Adrenal gland (tissue), 9 donors: ENCODE measurements at regions not wholly inside any gene's neighbourhood (a gene's known extent, or its start where the extent isn't known, plus 50 kb on each side); places are given as distances from the start of the nearest gene placed in this dataset.

Experiments
- DNase-seq, 7 donors: peaks; one replicate each; pipeline ENCODE4 v3.0.0-alpha.2; 2019 to 2020
- H3K27ac ChIP-seq, 5 donors: fragments of 200-600 bp; sonication (generic) in 4 of 5; 1 replicate in 3 of 5; 2 replicates in 2 of 5; pipeline versions ENCODE4 v1.5.1 to v1.8.0; 2016 to 2020; ENCODE audit warnings: mild to moderate bottlenecking in 1 of 5
- H3K27me3 ChIP-seq: fragments of 200-600 bp; 2 replicates; pipeline ENCODE4 v1.8.0; 2021
- H3K36me3 ChIP-seq, 2 donors: fragments of 200-600 bp; replicated peaks in 1 of 2; 1 replicate in 1 of 2; 2 replicates in 1 of 2; pipeline versions ENCODE4 v1.5.1 to v1.8.0; 2018 to 2022
- H3K4me1 ChIP-seq, 2 donors: fragments of 200-600 bp; replicated peaks in 1 of 2; 1 replicate in 1 of 2; 2 replicates in 1 of 2; pipeline versions ENCODE4 v1.5.1 to v1.8.0; 2018 to 2021
- H3K4me3 ChIP-seq, 4 donors: fragments of 200-600 bp; sonication (generic) in 3 of 4; one replicate each; pipeline ENCODE4 v1.5.1; 2016 to 2018
- H3K9me3 ChIP-seq, 3 donors: fragments of 200-600 bp; sonication (generic) in 1 of 3; replicated peaks in 1 of 3; 1 replicate in 2 of 3; 2 replicates in 1 of 3; pipeline versions ENCODE4 v1.5.1 to v1.8.0; 2016 to 2021
- POLR2A ChIP-seq, 2 donors: fragments of 450-650 bp; IDR thresholded peaks; one replicate each; pipeline ENCODE4 v1.6.1; 2017; ENCODE audit warnings: antibody characterized with exemption in 2 of 2, mild to moderate bottlenecking in 2 of 2, moderate library complexity in 1 of 2
- WGBS, 4 donors: extraction: QIAGEN DNeasy Blood & Tissue Kit in 2 of 4; methylation state at CpG; one replicate each; pipeline versions ENCODE4 v1.1.5 to v1.1.7; 2013 to 2017; 5-methylcytosine and 5-hydroxymethylcytosine counted together
- intact Hi-C, 2 donors: fragments of 100-400 bp; cut with DNase I; formaldehyde crosslinking; loops; one replicate each; pipeline versions ENCODE4 v1.14.1 to v1.15.0; 2022 to 2023
- TF ChIP-seq, protein P1 (sequence below), 6 experiments: fragments of 450-650 bp in 4 of 6; fragments of 200-600 bp in 2 of 6; sonication (generic) in 1 of 6; IDR thresholded peaks; 1 replicate in 5 of 6; 2 replicates in 1 of 6; pipeline versions ENCODE4 v1.5.1 to v1.8.0; 2016 to 2021; ENCODE audit warnings: antibody characterized with exemption in 6 of 6, mild to moderate bottlenecking in 2 of 6, moderate library complexity in 1 of 6
- donor health status: healthy with polysubstance abuse.
- donor health status: Bipolar disorder and iron deficiency.
- donor health status: DM: yes; HTN: yes; CAD: no.
- donor health status: DM: no; HTN: no; CAD: no.
- donor health status: DM: no; HTN: no; CAD: no.

DNA sequence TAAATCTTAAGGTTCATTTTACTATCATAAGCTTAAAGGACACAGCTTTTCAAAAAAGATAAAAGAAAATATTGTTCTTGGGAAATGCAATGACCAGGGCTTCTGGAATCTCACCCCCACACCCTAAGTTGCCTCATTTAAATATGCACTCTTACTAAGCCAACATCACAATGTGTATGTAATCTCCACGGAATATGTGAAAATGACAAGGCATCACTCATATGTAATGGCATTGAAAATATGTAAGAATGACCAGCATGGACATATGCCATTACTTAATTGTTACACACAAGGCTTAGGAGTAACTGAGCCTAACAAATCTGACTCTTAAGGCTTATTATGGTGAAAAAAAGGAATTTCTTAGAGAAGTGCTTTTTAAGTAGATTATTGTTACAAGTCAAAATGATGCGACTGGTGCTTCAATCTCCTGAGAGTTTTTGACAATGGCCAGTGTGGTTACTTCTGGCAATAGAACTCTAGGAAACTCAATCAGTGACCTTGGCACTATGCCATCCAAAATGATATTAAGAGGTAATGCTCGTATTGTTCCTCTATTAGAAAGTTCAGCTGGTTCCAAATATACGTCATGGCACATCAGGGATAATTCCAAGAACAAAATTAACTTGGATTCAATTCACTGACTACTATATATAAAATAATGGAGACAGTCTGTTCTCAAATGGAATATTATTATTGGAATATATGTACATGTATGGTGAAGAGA lies 290.0 kb upstream of the PLSCR5 start:
- Histone ChIP-seq H3K27ac (no peak overlapping the region), H3K4me3 (no peak overlapping the region), H3K27me3 (no peaks in the 10 kb centered on the region), H3K9me3 (no peaks in the 10 kb centered on the region), H3K4me1 (no peaks in the 10 kb centered on the region), H3K36me3 (no peaks in the 10 kb centered on the region)
- no peak for TF ChIP-seq POLR2A (IDR thresholded peaks at IDR 0.05)
- TF ChIP-seq, protein P1, sequence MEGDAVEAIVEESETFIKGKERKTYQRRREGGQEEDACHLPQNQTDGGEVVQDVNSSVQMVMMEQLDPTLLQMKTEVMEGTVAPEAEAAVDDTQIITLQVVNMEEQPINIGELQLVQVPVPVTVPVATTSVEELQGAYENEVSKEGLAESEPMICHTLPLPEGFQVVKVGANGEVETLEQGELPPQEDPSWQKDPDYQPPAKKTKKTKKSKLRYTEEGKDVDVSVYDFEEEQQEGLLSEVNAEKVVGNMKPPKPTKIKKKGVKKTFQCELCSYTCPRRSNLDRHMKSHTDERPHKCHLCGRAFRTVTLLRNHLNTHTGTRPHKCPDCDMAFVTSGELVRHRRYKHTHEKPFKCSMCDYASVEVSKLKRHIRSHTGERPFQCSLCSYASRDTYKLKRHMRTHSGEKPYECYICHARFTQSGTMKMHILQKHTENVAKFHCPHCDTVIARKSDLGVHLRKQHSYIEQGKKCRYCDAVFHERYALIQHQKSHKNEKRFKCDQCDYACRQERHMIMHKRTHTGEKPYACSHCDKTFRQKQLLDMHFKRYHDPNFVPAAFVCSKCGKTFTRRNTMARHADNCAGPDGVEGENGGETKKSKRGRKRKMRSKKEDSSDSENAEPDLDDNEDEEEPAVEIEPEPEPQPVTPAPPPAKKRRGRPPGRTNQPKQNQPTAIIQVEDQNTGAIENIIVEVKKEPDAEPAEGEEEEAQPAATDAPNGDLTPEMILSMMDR (IDR thresholded peaks at IDR 0.05), result no peak
- DNase-seq, result no peak
- intact Hi-C loops, result no loop called here
- 50 to 60% (median 54%) methylated on average over 4 of the region's 4 CpGs for WGBS, 4 donors

DNA sequence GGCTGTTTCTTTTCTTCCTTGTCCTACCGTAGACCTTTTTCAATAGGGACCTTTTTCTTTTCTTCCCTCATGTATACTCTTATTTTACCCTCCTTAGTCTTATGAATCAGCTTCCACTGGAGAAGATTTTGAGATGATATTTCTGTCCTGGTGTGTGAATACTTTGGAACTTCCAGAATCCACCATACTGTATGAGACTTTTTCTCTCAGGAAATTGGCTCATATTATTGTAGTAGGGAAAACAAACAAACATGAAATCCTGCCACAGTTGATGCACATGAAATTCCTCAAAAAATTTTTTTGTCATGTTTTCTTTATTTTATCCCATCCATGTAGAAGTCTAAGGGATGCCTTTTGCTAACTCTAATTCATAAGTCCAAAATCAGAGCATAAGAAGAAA lies 289.3 kb upstream of the PLSCR5 start:
- intact Hi-C loops, result no loop called here
- TF ChIP-seq, protein P1 (IDR thresholded peaks at IDR 0.05), result no peak
- TF ChIP-seq POLR2A (IDR thresholded peaks at IDR 0.05), result no peak
- DNase-seq, result no peak

DNA sequence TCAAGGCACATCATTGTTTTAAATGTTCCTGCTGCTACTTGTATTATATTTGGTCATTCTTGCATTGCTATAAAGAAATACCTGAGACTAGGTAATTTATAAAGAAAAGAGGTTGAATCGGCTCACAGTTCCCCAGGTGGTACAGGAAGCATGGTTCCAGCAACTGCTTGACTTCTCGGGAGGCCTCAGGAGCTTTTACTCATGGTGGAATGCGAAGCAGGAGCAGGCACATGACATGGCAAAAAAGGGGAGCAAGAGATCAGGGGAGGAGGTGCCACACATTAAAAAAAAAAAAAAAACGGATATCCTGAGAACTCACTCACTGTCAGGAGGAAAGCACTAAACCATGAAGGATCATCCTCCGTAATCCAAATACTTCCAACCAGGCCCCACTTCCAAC lies 286.9 kb upstream of the PLSCR5 start:
- Histone ChIP-seq H3K9me3 (no peaks in the 10 kb centered on the region), H3K4me1 (no peaks in the 10 kb centered on the region), H3K27ac (no peak overlapping the region), H3K27me3 (no peaks in the 10 kb centered on the region), H3K36me3 (no peaks in the 10 kb centered on the region), H3K4me3 (no peak overlapping the region)
- WGBS, 4 donors, result 67 to 80% (median 69%) methylated on average over 5 of the region's 5 CpGs
- intact Hi-C loops, result no loop called here
- DNase-seq, result no peak
- TF ChIP-seq, protein P1 (IDR thresholded peaks at IDR 0.05), result no peak

More for the DNA sequence above, 289.3 kb upstream of the PLSCR5 start:
- Histone ChIP-seq H3K27me3 (no peaks in the 10 kb centered on the region), H3K4me1 (no peaks in the 10 kb centered on the region), H3K4me3 (no peak overlapping the region), H3K9me3 (no peaks in the 10 kb centered on the region), H3K27ac (no peak overlapping the region), H3K36me3 (no peaks in the 10 kb centered on the region)
- WGBS, 4 donors, result 63 to 78% (median 72%) methylated on average over 1 of the region's 1 CpG

DNA sequence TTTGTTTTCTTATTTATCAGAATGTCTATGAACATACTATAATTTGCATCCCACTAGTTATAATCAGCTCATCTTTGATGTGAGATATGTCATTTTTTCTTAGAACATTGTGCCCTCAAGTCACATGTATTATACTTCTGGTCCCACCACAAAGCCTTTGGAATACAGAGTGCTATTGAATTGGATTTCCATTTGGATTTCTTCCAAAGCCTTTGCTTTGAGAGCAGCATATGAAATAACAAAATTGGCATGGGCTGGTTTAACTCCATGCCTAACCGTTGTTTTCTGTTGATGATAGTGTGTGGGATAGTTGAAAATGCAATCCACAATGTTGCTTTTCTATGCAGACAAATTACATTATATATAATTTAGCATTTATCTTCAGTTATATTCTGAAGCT lies 284.5 kb upstream of the PLSCR5 start:
- 78 to 89% (median 81%) methylated on average over 1 of the region's 1 CpG for WGBS, 4 donors
- DNase-seq, result no peak
- Histone ChIP-seq H3K27ac (no peak overlapping the region), H3K4me1 (no peaks in the 10 kb centered on the region), H3K36me3 (no peaks in the 10 kb centered on the region), H3K9me3 (no peaks in the 10 kb centered on the region), H3K27me3 (no peaks in the 10 kb centered on the region), H3K4me3 (no peak overlapping the region)
- intact Hi-C loops, result no loop called here
- TF ChIP-seq, protein P1 (IDR thresholded peaks at IDR 0.05), result no peak
- no peak for TF ChIP-seq POLR2A (IDR thresholded peaks at IDR 0.05)
